ENCODE measurements at regions not wholly inside any gene's neighbourhood (a gene's known extent, or its start where the extent isn't known, plus 50 kb on each side); places are given as distances from the start of the nearest gene placed in this dataset.
A peak's percentile ranks its signal among the peaks of the same experiment; 100 is the strongest.

GRCh38 chr14:71396050-71396677 is 488.9 kb downstream of the PCNX1 start:
- H3K27ac ChIP-seq (ENCODE audit: low read depth in 1 of 2, low read length in 2 of 2): peak overlapping the region; percentile 58 to 66
- H3K9ac ChIP-seq (ENCODE audit: low read depth in 1 of 2, low read length in 2 of 2): no peak overlapping the region
- no peak for TF ChIP-seq EGR1 (IDR thresholded peaks at IDR 0.05; ENCODE audit: low read depth in 2 of 2)
- TF ChIP-seq CTCF (IDR thresholded peaks at IDR 0.05; ENCODE audit: low read depth, low read length, missing input control): no peak
- no peak for TF ChIP-seq REST (IDR thresholded peaks at IDR 0.05)
- TF ChIP-seq GABPA (IDR thresholded peaks at IDR 0.05 in 1 of 2, conservative IDR thresholded peaks at IDR 0.05 in 1 of 2): no peak
- TF ChIP-seq RAD21 (IDR thresholded peaks at IDR 0.05): peak; percentile 31 to 34
- TF ChIP-seq ZBTB33 (IDR thresholded peaks at IDR 0.05): peak; percentile 26
- peak; percentile 67 to 72 for TF ChIP-seq RXRA (IDR thresholded peaks at IDR 0.05)
- TF ChIP-seq HNF4A (conservative IDR thresholded peaks at IDR 0.05): peak; percentile 91 to 92
- TF ChIP-seq ATF3 (IDR thresholded peaks at IDR 0.05): no peak
- TF ChIP-seq MAX (IDR thresholded peaks at IDR 0.05): no peak
- peak; percentile 60 for TF ChIP-seq HNF4G (IDR thresholded peaks at IDR 0.05)
- TF ChIP-seq SP1 (IDR thresholded peaks at IDR 0.05): peak; percentile 34
- no peak for TF ChIP-seq TAF1 (conservative IDR thresholded peaks at IDR 0.05)
- no peak for TF ChIP-seq NR2F2 (IDR thresholded peaks at IDR 0.05)
- TF ChIP-seq YY1 (IDR thresholded peaks at IDR 0.05): no peak
- peak; percentile 54 for TF ChIP-seq FOXA1 (IDR thresholded peaks at IDR 0.05)
- peak; percentile 61 to 62 for TF ChIP-seq JUND (IDR thresholded peaks at IDR 0.05)
- peak; percentile 65 for TF ChIP-seq FOXA2 (IDR thresholded peaks at IDR 0.05)
- DNase-seq (ENCODE audit: low spot score): no peak
- no peaks in the 10 kb centered on the region for H3K36me3 ChIP-seq (ENCODE audit: control insufficient read depth in 4 of 4, insufficient read depth in 3 of 4, low read depth in 1 of 4, low read length in 3 of 4)
- H3K4me3 ChIP-seq (ENCODE audit: low read depth in 1 of 3, low read length in 3 of 3): no peak overlapping the region
- no peaks in the 10 kb centered on the region for H3K9me3 ChIP-seq (ENCODE audit: control insufficient read depth in 4 of 4, low read length in 3 of 4)
- H3K4me1 ChIP-seq (ENCODE audit: control insufficient read depth in 4 of 4, insufficient read depth in 4 of 4, low read length in 3 of 4): peaks cover 6 to 23% (median 10%) of the 10 kb centered on the region in 4 donors
- WGBS: 41% methylated on average over 3 of the region's 3 CpGs
- no peaks in the 10 kb centered on the region for H3K27me3 ChIP-seq (ENCODE audit: control insufficient read depth in 4 of 4, insufficient read depth in 4 of 4, low read length in 3 of 4)
